SKM-1 (cell line): ENCODE measurements at regions not wholly inside any gene's neighbourhood (a gene's known extent, or its start where the extent isn't known, plus 50 kb on each side); places are given as distances from the start of the nearest gene placed in this dataset.

Source experiments
- DNase-seq: peaks from one replicate; lab custom pipeline; 2025; ENCODE audit not compliant: unreplicated experiment; lab: John Stamatoyannopoulos, UW

DNA sequence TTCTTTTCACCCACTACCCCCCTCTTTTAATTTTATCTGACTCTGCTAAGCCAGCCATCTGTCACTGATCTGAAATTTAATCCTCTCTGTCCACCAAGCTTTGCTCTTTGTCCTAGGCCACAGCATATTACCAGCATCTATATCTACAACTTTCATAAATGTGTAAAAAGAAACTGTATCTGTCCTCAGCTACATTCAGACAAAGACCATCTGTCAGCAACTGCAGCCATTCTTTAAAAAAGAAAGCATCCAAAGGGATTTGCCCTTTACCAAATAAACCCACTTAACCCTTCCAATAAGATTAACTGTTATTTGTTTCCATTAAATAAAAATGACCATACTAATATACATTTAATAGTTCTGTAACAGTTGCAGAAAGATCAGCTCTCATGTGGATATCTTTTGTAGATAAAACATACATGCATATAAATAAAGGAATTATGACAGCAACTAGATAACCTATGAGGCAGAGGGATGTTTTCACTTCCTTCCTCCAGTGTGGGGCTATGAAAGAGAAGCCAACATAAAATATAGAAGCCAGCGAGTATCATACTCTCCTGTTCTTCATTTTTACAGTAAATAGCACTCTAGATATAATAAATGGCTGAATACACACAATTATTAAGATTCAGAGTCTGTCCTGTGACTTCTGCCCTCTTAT lies 602.5 kb upstream of the SALL1 start:
- DNase-seq, result no peak

DNA sequence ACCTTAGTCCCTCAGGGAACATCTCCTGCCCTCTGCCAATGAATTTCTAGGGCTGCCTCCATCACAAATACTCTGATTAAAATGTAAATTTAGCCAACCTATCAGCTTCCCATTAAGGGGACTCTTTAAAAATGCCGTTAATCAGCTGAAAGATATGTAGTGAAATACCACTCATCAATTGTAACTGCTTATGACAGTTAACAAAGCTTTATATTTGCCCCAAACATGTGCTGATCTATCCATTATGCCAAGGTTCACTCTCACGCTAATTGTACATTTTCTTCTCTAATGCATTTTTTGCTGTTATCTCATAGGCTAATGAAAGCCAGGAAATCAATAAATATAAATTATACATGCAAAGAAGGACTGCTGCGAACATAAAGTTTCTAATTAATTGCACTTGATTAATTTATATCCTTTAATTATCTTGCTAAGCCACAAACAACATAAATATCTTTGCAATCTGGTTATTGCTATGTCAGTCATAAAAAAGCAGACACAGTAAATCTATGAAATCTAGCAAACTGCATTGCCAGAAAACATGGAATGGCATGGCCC lies 601.4 kb upstream of the SALL1 start:
- DNase-seq, result no peak

DNA sequence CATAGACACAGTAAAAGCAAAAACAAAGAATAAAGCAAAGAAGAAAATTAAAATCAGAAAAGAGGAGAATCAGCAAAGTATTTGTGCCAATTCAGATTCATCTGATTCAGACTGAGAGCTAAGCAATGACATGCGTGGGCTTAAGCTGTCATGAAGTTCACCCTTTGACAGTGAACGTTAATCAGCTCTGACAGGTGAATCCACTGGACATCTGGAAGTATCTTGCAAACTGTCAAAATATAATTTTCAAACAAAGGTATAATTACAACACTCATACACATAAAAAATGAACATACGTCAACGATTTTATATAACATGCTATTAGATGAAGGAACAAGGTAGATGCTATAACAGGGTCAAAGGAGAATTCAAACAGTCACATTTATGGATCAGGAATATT lies 596.3 kb upstream of the SALL1 start:
- no peak for DNase-seq

DNA sequence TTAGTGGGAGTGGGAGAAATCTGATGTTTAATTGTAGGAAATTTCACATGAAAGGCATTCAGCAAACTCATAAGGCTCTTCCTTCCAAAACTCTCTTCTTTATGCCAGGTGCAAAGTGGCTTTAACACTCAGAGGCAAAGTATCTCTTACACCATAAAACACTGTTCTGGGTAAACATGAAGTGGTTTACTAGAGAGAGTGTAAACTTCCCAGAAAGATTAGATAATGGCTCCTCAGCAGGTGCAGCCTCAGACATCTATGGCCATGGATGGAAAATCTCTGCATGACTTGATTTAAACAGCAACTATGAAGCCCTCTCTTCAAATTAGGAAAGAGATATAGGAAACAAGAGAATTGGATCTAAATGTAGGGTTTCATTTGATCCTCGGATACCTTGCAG lies 583.1 kb upstream of the SALL1 start:
- DNase-seq, result no peak

DNA sequence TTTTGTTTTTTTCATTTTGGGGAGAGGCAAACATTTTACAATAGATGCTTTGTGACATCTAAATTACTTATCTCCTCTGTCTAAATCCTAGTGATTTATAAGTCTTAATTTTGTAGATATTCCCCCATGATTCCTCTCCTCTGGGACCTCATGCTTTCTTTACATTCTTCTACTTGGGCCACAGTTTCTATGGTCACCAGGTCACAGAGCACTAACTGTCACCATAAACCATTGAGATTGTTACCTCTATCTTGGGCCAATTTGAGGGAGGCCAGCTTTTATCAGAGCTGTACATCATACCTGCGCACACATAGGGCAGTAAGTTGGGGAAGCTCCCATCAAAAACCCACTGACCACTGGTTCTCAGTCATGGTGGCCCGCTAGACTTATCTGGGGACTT lies 582.1 kb upstream of the SALL1 start:
- no peak for DNase-seq

DNA sequence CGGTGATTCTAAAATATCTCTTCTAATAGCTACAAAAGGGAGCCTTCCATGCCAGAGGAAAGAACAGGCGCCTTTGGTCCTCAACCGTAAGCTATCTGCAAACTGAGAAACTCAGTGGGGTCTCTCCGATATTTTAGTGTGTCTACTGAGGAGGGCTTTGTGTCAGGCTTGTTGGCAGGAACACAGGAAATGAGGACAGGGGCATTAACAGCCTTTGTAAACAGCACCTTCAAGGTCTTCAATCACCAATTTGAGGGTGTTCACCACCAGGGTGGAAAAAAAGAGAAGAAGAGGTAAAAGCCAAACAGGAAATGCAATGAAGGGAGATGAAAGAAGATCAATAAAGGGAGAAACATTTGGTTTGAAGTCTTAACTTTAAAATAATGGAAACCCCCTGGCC lies 580.1 kb upstream of the SALL1 start:
- DNase-seq, result no peak

DNA sequence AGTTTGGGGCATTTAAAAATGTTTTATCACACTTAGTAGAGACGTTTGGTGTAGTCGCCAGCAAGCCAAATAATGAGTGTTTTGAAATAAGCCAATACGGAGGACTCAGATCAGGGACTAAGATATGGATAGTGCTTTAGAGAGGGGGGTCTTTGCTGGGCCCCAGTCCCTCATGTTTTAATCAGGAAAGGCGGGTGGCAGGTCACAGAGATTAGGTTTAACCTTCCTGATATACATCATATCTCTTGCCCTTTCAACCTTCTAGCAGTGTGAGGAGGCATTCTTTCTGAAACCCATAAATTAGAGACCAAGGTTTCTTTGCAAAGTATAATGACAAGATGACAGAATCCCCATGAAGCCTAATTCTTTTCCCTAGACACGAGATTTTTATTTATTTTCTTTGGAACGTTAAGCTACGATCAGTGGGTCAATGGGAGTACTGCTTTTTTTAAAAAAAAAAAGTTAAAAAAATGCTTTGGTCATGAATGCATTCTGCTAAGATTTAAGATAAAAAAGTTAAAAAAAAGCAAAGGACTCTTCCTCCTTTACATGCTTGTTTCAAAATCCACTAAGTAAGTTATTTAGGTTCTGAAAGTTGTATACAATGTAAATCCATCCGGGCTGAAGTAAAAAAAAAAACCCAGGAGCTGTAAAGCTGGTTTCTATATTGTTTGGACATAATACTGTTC lies 572.1 kb upstream of the SALL1 start:
- no peak for DNase-seq

DNA sequence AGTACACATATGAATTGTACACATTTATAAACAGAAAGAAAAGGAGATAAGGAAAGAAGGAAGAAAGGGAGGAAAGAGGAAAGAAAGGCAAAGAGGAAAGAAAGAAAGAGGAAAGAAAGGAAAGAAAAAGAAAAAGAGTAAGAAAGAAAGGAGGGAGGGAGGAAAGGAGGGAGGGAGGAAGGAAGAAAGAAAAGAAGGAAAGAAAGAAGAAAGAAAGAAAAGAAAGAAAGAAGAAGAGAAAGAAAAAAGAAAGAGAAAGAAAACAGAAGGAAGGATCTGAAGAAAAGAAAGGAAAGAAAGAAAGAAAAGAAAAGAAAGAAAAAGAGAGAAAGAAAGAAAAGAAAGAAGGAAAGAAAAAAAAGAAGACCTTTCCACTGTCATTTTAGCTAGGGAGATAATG lies 571.4 kb upstream of the SALL1 start:
- no peak for DNase-seq

DNA sequence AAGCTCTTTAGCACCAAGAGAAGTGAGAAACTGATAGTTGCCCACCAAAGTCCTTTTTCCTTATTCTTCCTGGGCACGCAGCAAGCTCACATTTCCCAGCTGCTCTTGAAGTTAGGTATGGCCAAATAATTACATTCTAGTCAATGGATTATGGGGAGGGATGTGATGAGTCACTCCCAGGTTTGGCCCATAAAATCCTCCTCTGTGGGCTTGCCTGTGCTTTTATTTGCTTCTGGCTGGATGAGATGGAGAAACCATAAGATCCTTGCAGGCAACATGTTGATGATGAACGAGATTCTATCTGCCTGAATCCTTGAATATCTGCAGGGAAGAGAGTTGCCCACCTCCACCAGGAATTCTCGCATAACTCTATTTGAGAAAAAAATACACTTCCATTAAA lies 568.3 kb upstream of the SALL1 start:
- DNase-seq, result no peak

DNA sequence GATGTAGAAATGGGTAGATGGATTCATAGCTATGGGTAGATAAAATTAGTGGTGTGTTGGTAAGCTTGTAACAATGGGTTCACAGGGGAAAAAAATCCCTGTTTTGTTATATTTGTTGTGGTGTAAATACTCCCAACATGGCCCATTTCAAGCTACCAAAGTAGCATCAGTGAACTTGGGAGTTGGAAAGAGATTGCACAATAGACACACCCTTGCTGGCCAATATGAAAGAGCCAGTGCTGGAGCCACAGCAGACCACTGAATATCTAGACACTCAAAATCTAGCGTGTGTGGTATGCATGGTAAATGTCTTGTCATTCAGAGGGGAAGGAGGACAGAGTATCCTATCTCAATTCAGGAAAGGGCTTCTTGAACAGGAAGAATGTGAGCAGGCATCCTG lies 565.1 kb upstream of the SALL1 start:
- no peak for DNase-seq

DNA sequence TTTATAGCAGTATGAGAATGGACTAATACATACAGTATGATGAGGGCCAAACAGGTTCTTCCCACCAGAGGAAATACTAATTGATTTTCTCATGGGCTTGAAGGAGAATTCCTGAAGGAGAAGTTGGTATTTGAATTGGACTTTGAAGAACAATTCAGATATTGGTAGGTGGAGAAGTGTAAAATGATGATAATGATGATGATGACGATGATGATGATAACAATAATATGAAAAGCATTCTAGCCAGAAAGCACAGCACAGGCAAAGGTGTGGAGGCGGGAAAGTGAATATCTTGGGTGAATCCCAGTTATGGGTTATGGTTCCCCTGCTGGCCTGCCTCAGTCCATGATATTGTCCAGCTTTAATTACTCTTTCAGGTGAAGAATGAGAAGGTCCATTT lies 562.4 kb upstream of the SALL1 start:
- DNase-seq, result no peak

DNA sequence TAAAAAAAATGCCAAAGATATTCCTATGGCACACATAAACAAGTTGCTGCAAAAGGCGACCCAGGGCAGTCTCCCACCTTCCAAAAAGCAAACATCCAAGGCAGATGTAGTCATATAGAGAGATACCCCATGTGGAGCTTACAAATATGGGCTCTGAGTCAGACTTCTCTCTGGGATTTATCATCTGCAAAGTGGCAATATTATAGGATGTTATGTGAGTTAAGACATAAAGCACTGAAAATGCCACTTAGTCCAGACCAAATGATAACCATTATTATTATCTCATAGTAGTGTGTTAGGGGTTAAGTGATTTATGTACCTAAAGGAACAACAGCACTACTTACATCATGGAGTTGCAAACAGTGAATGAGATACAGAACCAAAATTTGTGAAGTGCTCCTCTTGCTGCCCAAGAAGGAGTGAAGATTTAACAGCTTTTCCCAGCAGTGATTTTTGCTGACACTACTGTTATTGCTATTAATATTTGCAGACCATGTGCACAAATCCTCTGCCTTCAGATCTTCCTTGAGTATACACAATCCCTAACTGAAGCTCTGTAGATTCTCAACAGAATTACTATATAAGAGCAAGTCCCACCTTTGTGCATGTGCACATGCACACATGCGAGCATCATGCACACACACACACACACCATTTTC lies 560.0 kb upstream of the SALL1 start:
- no peak for DNase-seq

DNA sequence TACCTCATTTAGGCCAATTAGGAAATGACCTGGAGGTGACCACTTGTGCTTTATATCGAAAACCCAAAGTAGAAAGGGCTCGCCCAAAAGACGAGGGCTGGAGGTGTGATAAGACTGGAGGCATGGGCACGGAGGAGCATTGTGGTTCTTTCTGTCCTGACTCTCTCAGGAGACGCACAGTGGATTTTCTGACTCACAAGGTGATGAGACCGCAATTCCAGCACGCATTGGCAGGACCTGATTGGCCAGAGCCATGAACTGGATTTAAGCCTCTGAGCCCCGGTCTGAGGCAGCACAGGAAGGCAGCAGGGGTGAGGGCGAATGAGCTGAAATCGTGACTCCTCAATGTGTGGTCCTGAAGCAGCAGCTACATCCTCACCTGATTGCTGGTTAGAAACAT lies 559.1 kb upstream of the SALL1 start:
- no peak for DNase-seq

DNA sequence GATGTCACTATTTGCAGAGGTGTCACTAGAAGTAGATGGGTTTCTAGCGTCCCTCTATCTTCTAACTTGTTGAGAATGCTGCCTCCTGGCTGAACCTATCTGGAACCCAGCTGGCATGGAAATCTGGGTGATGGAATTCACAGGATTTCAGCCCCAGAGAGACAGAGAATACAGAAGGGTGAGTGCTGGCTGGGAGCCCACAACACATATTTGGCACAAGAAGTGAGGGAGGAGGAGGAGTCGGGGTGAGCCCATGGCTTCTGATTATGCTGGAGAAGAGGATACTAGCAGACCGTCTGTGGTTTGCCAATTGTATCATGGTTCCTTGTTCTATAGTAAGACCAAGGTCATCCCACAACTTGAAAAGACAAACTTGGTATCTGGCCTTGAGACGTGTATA lies 557.8 kb upstream of the SALL1 start:
- no peak for DNase-seq

DNA sequence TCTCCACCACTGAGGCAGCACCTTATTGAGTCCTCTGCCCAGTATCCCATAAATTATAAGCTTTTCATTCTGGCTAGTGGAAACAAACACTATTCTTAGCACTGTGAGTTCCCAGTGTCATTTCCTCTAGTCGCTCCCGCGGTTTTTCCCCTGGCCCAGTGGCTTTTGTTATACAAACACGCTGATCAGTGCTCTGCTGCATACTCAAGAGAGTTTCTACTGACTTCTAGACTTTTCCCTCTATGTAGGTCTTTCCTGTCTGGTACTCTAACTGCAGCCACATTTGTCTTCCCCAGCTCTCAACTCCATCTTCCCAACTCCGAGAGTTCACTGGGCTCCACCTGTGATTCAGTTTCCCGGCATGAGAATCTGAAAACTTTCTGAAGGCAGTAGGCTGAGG lies 556.6 kb upstream of the SALL1 start:
- no peak for DNase-seq

DNA sequence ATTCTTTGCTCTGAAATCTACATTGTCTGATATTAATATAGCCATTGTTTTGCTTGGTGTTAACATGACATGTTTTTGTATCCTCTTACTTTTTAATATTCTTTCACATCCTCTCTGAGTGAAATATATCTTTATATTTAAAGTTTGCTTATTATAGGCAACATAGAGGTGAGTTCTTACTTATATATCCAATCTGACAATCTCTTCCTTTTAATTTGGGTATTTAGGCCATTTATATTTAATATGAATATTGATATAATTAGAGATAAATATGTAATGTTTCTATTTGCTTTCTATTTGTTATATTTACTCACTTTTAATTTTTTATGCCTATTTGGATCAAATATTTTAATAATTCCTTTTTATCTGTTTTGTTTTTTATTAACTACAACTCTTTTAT lies 554.1 kb upstream of the SALL1 start:
- no peak for DNase-seq

DNA sequence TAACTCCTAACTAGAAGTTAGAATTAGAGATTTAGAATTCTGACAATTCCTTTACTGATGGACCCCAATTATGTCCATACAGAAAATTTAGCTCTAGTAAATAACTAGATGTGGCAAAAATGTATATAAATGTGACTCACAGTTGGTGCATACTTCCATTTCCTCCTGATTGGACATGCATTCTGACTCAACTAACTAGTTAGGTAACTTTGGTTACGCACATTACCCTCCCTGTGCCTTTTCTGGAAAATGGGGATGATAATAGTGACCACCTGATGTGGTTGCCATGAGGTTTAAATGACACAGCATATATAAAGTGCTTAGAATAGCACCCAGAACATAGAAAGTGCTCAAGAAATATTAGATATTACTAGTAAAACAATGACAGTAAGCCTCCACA lies 550.0 kb upstream of the SALL1 start:
- no peak for DNase-seq

DNA sequence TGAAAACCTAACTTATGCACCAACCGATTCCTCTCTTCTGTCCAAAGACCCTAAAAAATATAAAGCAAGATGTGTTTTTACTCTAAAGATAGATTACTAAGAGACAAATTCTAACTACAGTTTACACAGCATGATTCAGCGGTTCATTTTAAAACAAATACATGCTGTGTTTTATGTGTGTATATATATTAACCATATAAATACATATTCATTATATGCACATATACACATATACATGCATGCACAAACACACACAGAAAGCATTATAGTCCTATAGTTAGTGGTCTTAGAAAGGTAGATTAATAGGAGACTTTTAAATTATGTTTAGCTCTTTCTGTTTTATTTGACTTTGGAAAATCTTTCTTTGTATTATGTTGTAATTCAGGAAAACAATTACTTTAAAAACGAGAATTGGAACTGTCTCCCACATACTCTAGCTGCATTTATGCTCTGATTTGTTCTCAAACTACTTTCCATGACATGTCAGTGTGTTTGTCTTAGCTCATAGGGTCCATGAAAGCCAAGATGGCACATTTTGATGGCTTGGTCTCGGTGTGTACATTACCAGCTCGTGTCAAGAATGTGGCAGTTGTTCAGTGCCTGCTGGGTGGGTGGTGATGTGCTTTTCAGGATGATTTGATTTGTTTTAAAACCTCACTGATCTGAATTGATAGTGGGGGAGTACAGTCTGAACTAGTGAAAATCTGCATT lies 548.8 kb upstream of the SALL1 start:
- DNase-seq, result no peak

DNA sequence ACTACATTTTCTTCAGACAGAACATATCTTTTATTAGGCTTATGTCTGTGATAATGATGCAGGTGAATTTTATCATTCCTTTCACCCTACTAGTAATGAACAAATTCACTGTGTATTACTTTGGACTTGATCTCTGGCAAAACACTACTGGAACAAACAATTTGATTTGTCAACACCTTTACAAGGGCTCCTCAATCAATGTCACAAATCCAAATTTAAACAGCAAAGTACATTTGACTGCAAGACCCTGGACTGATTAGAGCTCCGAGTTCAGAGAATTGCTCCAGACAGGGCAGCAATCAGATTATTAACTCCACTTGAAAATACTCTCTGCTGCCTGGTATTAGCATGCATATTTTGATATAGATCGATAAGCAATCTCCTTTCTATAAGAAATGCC lies 547.6 kb upstream of the SALL1 start:
- DNase-seq, result no peak

DNA sequence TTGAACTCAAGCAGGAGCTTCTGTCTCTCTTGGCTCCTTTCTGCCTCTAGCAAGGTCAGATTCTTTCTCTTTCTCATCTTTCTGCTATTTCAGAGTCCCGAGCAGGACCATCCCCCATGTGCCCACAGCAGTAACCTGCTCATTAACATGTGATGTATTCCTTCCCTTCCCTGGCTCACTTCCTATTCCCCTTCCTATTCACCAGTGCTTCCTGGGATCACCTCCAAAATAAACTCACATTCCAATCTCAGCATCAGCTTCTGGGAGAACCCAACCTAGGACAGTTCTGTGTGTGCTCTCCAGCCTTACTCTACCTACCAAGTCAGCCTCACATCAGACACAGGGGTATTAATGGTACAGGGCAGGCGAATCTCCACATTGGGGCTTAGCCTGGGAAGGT lies 546.4 kb upstream of the SALL1 start:
- DNase-seq, result no peak

DNA sequence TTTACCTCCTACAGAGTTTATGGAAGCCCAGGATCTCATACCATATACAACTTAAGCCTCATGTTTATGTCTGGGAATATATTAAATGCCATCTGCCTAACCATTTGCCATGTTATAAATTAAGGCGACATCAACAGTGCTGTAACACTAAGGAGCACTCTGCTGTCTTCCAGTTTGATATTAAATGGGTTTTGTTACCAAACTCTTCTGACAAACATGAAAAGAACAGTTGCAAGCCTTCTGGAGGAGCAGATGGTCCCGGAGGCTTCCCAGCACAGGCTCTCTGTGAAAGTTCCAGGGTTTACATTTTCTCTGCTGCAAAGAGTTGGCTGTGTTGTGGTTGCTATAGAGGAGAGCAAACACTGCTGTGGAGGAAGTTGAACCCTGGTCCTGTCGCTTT lies 545.3 kb upstream of the SALL1 start:
- no peak for DNase-seq

DNA sequence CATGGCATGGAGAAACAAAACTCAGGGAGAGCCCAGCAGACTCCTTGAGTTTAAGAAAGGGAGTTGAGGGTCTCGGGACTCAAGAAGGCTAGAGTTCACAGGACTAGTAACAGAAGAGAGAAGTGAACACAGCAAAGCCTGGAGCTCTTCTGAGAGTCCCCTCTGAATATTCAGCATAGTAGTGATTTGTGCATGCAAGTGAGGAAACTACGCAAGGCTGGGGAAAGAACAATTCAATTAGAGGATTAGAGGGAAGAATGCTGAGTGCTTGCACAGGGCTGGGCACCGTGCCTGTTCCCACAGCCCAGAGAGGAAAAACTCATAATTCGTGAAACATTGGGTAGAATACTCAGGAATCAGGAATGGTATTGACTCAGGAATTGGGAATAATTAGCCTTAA lies 540.0 kb upstream of the SALL1 start:
- DNase-seq, result no peak
